B cell (primary cell): ENCODE measurements at regions not wholly inside any gene's neighbourhood (a gene's known extent, or its start where the extent isn't known, plus 50 kb on each side); places are given as distances from the start of the nearest gene placed in this dataset.

ENCODE experiments used
- CTCF ChIP-seq: fragments of 200-600 bp; IDR thresholded peaks from one replicate; pipeline ENCODE4 v1.8.0; 2022; ENCODE audit warnings: antibody characterized with exemption, mild to moderate bottlenecking
- EZH2 ChIP-seq: IDR thresholded peaks from 2 replicates; pipeline ENCODE4 v1.6.1; 2012; ENCODE audit warnings: borderline replicate concordance, low read depth, mild to moderate bottlenecking, moderate library complexity, low read length; ENCODE audit not compliant: insufficient read depth, poor library complexity, severe bottlenecking

GRCh38 chr2:200751786-200752185 lies 59.9 kb upstream of the BZW1 start:
- no peak for TF ChIP-seq EZH2
- no peak for TF ChIP-seq CTCF
